ENCODE measurements at regions not wholly inside any gene's neighbourhood (a gene's known extent, or its start where the extent isn't known, plus 50 kb on each side); places are given as distances from the start of the nearest gene placed in this dataset.

DNA sequence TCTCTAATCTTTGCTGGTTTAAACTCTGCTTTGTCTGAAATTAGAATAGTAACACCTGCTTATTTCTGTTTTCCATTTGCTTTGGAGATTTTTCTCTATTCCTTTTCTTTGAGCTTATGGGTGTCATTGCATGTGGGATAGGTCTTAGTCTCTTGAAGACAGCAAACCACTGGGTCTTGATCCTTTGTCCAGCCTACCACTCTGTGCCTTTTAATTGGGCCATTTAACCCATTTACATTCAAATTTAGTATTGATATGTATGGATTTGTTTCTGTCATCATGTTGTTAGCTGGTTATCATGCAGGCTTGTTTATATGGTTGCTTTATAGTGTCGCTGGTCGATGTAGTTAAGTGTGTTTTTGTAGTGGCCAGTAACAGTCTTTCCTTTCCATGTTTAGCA lies 914.7 kb downstream of the MAT2B start:
- Histone ChIP-seq H3K36me3 (ENCODE audit: insufficient read depth, low read length) (no peaks in the 10 kb centered on the region), H3F3A (ENCODE audit: insufficient read depth, low read length) (no peaks in the 10 kb centered on the region), H3K27me3 (ENCODE audit: insufficient read depth, low read length) (no peaks in the 10 kb centered on the region), H3K9ac (ENCODE audit: low read length) (no peak overlapping the region), H3K4me2 (ENCODE audit: low read length) (no peak overlapping the region), H3K79me2 (ENCODE audit: insufficient read depth, low read length) (no peaks in the 10 kb centered on the region), H2AFZ (ENCODE audit: low read length) (no peak overlapping the region), H3K9me2 (ENCODE audit: low read depth, low read length) (no peaks in the 10 kb centered on the region), H3K9me3 (ENCODE audit: low read length) (no peaks in the 10 kb centered on the region), H3K4me1 (ENCODE audit: insufficient read depth, low read length, severe bottlenecking) (no peaks in the 10 kb centered on the region), H4K20me1 (ENCODE audit: insufficient read depth, low read length) (no peaks in the 10 kb centered on the region), H3K27ac (ENCODE audit: low read depth, low read length, poor library complexity, severe bottlenecking) (no peak overlapping the region), H3K4me3 (ENCODE audit: low read depth, low read length, poor library complexity, severe bottlenecking) (no peak overlapping the region)
- no peak for TF ChIP-seq EZH2 (IDR thresholded peaks at IDR 0.05; ENCODE audit: borderline replicate concordance, low read length)
- TF ChIP-seq, protein P1, sequence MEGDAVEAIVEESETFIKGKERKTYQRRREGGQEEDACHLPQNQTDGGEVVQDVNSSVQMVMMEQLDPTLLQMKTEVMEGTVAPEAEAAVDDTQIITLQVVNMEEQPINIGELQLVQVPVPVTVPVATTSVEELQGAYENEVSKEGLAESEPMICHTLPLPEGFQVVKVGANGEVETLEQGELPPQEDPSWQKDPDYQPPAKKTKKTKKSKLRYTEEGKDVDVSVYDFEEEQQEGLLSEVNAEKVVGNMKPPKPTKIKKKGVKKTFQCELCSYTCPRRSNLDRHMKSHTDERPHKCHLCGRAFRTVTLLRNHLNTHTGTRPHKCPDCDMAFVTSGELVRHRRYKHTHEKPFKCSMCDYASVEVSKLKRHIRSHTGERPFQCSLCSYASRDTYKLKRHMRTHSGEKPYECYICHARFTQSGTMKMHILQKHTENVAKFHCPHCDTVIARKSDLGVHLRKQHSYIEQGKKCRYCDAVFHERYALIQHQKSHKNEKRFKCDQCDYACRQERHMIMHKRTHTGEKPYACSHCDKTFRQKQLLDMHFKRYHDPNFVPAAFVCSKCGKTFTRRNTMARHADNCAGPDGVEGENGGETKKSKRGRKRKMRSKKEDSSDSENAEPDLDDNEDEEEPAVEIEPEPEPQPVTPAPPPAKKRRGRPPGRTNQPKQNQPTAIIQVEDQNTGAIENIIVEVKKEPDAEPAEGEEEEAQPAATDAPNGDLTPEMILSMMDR (IDR thresholded peaks at IDR 0.05; ENCODE audit: low read length) = no peak

DNA sequence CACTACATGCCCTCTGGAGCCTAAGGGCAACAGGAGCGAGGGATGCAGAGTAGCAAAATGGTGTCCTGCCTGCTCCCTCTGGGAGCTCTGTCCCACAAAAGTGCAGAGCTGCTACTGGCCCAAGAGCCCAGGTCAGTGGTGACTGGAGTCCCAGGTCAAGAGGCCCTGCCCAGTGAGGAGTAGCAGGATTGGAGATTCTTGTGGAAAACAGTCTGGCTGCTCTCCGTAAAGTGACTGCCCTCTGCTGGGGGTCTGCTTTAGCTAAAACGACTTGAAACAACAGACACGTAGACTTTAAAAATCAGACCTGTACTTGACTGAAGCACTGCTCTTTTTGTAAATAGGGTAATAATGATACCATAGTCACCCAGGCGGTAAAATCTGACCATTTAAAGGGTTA lies 917.0 kb downstream of the MAT2B start:
- no peaks in the 10 kb centered on the region for H3K36me3 ChIP-seq (ENCODE audit: insufficient read depth, low read length)
- H3F3A ChIP-seq (ENCODE audit: insufficient read depth, low read length) = no peaks in the 10 kb centered on the region

DNA sequence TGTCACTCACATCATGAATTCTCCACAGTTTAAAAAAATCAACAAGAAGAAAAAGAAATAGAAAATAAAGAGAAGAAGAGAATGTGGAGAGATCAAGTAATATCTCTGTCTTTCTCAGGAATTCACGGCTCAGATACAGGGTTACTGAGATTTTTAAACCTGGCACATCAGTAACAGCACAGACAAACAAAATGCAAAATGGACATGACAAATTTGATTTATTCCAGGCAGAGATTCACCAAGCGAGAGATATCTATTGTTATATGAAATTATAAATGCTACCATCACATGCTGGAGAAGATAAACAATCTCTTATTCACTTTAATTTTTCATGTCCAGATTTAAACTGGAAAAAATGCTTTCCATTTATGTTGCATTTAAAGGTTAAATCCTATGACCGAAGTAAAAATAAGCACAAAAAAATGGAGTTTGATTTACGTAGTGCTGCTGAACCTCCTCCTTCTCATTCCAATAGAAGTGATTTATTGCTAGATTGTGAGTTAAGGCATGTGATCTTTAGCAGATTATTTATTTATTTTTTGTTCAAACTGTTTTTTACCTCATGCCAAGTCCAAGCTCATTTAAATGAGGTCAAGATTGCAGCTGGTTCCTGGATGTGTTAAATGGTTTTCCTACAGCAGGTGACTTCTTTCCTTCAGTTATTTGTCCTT lies 926.4 kb downstream of the MAT2B start:
- Histone ChIP-seq H3K9ac (ENCODE audit: low read length) (no peak overlapping the region), H3K9me2 (ENCODE audit: low read depth, low read length) (no peaks in the 10 kb centered on the region), H3K79me2 (ENCODE audit: insufficient read depth, low read length) (no peaks in the 10 kb centered on the region), H3K9me3 (ENCODE audit: low read length) (no peaks in the 10 kb centered on the region), H3F3A (ENCODE audit: insufficient read depth, low read length) (no peaks in the 10 kb centered on the region), H3K4me2 (ENCODE audit: low read length) (no peak overlapping the region), H3K4me3 (ENCODE audit: low read depth, low read length, poor library complexity, severe bottlenecking) (no peak overlapping the region), H2AFZ (ENCODE audit: low read length) (no peak overlapping the region), H4K20me1 (ENCODE audit: insufficient read depth, low read length) (no peaks in the 10 kb centered on the region), H3K4me1 (ENCODE audit: insufficient read depth, low read length, severe bottlenecking) (no peaks in the 10 kb centered on the region), H3K27me3 (ENCODE audit: insufficient read depth, low read length) (no peaks in the 10 kb centered on the region), H3K36me3 (ENCODE audit: insufficient read depth, low read length) (no peaks in the 10 kb centered on the region), H3K27ac (ENCODE audit: low read depth, low read length, poor library complexity, severe bottlenecking) (no peak overlapping the region)
- TF ChIP-seq, protein P1 (IDR thresholded peaks at IDR 0.05; ENCODE audit: low read length) = no peak
- TF ChIP-seq EZH2 (IDR thresholded peaks at IDR 0.05; ENCODE audit: borderline replicate concordance, low read length) = no peak

More for the DNA sequence above, 917.0 kb downstream of the MAT2B start:
- Histone ChIP-seq H3K9me3 (ENCODE audit: low read length) (no peaks in the 10 kb centered on the region), H3K4me3 (ENCODE audit: low read depth, low read length, poor library complexity, severe bottlenecking) (no peak overlapping the region), H3K27ac (ENCODE audit: low read depth, low read length, poor library complexity, severe bottlenecking) (no peak overlapping the region), H3K4me2 (ENCODE audit: low read length) (no peak overlapping the region), H3K27me3 (ENCODE audit: insufficient read depth, low read length) (no peaks in the 10 kb centered on the region), H3K9me2 (ENCODE audit: low read depth, low read length) (no peaks in the 10 kb centered on the region), H3K4me1 (ENCODE audit: insufficient read depth, low read length, severe bottlenecking) (no peaks in the 10 kb centered on the region), H3K79me2 (ENCODE audit: insufficient read depth, low read length) (no peaks in the 10 kb centered on the region), H3K9ac (ENCODE audit: low read length) (no peak overlapping the region), H2AFZ (ENCODE audit: low read length) (no peak overlapping the region), H4K20me1 (ENCODE audit: insufficient read depth, low read length) (no peaks in the 10 kb centered on the region)
- no peak for TF ChIP-seq EZH2 (IDR thresholded peaks at IDR 0.05; ENCODE audit: borderline replicate concordance, low read length)
- TF ChIP-seq, protein P1 (IDR thresholded peaks at IDR 0.05; ENCODE audit: low read length) = peak; percentile 26; the same call in 1 of the 2 replicates
